LNCaP clone FGC (cell line): ENCODE measurements at regions not wholly inside any gene's neighbourhood (a gene's known extent, or its start where the extent isn't known, plus 50 kb on each side); places are given as distances from the start of the nearest gene placed in this dataset.

Source experiments
- DNase-seq: peaks from one replicate; pipeline ENCODE4 v3.0.0-alpha.2; 2011; ENCODE audit warnings: low read depth
- H3K4me3 ChIP-seq: 2 replicates; pipeline ENCODE4 v1.5.1; 2011; ENCODE audit warnings: mild to moderate bottlenecking, low read depth, low read length, control low read depth
- TF ChIP-seq, protein P1 (sequence below): IDR thresholded peaks from 2 replicates; pipeline ENCODE4 v1.5.1; 2012; ENCODE audit warnings: mild to moderate bottlenecking; ENCODE audit not compliant: control insufficient read depth, insufficient read depth; ENCODE audit errors: extremely low read depth

DNA sequence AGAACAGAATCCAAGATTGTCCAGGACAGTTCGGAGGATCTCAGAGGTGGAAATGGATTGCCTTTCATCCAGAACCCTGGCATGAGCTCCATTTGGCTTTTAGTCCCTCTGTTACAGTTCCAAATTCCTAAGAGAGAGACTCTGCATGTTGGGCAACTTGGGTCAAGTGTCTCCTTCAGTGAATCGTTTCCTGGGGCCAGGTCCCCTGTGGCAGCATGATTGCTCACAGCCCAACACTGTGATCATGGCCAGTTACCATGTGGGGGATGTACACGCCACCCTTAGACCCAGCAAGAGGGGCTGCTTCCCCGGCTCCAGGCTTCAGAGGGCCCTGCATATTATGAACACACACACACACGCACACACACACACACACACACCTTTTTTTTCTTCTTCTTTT, 118.6 kb upstream of the GLI2 start:
- no peak for DNase-seq
- no peak overlapping the region for H3K4me3 ChIP-seq
- TF ChIP-seq, protein P1, sequence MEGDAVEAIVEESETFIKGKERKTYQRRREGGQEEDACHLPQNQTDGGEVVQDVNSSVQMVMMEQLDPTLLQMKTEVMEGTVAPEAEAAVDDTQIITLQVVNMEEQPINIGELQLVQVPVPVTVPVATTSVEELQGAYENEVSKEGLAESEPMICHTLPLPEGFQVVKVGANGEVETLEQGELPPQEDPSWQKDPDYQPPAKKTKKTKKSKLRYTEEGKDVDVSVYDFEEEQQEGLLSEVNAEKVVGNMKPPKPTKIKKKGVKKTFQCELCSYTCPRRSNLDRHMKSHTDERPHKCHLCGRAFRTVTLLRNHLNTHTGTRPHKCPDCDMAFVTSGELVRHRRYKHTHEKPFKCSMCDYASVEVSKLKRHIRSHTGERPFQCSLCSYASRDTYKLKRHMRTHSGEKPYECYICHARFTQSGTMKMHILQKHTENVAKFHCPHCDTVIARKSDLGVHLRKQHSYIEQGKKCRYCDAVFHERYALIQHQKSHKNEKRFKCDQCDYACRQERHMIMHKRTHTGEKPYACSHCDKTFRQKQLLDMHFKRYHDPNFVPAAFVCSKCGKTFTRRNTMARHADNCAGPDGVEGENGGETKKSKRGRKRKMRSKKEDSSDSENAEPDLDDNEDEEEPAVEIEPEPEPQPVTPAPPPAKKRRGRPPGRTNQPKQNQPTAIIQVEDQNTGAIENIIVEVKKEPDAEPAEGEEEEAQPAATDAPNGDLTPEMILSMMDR, result no peak

GRCh38 chr2:120618830-120619229, 116.8 kb upstream of the GLI2 start:
- DNase-seq, result no peak
- TF ChIP-seq, protein P1, result no peak
- no peak overlapping the region for H3K4me3 ChIP-seq

DNA sequence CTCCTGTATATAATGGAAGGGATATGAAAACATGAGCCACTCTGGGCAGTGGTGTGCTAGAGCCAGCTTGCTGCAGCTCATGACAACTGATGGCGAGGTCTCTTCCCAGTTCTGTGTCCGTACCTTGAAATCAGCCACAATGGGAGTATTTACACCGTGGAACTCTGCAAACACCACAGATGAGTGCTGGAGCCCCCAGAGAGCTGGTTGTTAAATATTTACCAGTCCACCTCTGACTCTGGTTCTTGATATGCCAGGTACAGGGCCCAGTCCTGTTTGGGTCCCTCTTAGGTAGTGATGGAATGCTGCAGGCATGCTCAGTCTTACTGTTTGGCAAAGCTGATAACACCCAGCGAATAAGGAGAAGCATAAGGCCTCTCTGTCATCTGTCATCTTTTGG, 116.1 kb upstream of the GLI2 start:
- TF ChIP-seq, protein P1, result no peak
- H3K4me3 ChIP-seq, result no peak overlapping the region
- no peak for DNase-seq

- TF ChIP-seq, protein P1, result no peak
- DNase-seq, result no peak
Observed at GRCh38 chr2:120620025-120620793, 115.5 kb upstream of the GLI2 start.

GRCh38 chr2:120622159-120622869, 113.4 kb upstream of the GLI2 start:
- TF ChIP-seq, protein P1, result no peak
- no peak overlapping the region for H3K4me3 ChIP-seq
- no peak for DNase-seq

More at GRCh38 chr2:120620025-120620793, 115.5 kb upstream of the GLI2 start:
- H3K4me3 ChIP-seq, result no peak overlapping the region

- no peak overlapping the region for H3K4me3 ChIP-seq
- TF ChIP-seq, protein P1, result no peak
- no peak for DNase-seq
Observed at GRCh38 chr2:120622886-120623753, 112.5 kb upstream of the GLI2 start.
